Posterior vena cava (tissue), 2 donors: ENCODE measurements at regions not wholly inside any gene's neighbourhood (a gene's known extent, or its start where the extent isn't known, plus 50 kb on each side); places are given as distances from the start of the nearest gene placed in this dataset.
"Not testable (repeated sequence)": the region's sequence is repeated elsewhere in the genome, so short reads cannot be mapped to it uniquely, and the experiment has no call there.

Experiments used
- DNase-seq: peaks from one replicate; pipeline ENCODE4 v3.0.0-alpha.2; 2020; ENCODE audit warnings: low spot score
- intact Hi-C, 2 donors: fragments of 100-400 bp; cut with DNase I; formaldehyde crosslinking; loops; one replicate each; pipeline versions ENCODE4 v1.14.1 to v1.14.2; 2022 to 2023
- microRNA-seq, 2 donors: library from miRNA; unstranded; fragments of <30 nt; microRNA quantifications; one replicate each; pipeline ENCODE4 v1.2.0, GENCODE V29; 2020 to 2021; ENCODE audit warnings: borderline microRNAs expressed in 2 of 2
- donor health status: DM: yes; HTN: yes; CAD: no.
- donor health status: DM: yes; HTN: yes; CAD: no.

- DNase-seq, intact Hi-C loops: not testable (repeated sequence)
Measured at GRCh38 chr13:44314160-44314559, 59.5 kb upstream of the SERP2 start.

- intact Hi-C loops: no loop called here
- no peak for DNase-seq
Measured at GRCh38 chr13:44317752-44318151, 55.9 kb upstream of the SERP2 start.

GRCh38 chr13:44318161-44318560, 55.5 kb upstream of the SERP2 start:
- intact Hi-C loops: no loop called here
- no peak for DNase-seq

GRCh38 chr13:44320611-44321010, 53.0 kb upstream of the SERP2 start:
- no peak for DNase-seq
- intact Hi-C loops: no loop called here

GRCh38 chr13:44321961-44322360, 51.7 kb upstream of the SERP2 start:
- intact Hi-C loops: no loop called here
- DNase-seq: no peak

- no peak for DNase-seq
- intact Hi-C loops: no loop called here
Measured at GRCh38 chr13:44322928-44323327, 50.7 kb upstream of the SERP2 start.

GRCh38 chr13:44323754-44324153, 49.9 kb upstream of the SERP2 start:
- intact Hi-C loops: no loop called here
- DNase-seq: no peak

Small RNA genes lying in the stretch of these regions (microRNA-seq; reads per million reads assigned to microRNA genes)
- gene MIR8079: 0 reads per million in 2 donors
